GM19240 (cell line): ENCODE measurements at regions not wholly inside any gene's neighbourhood (a gene's known extent, or its start where the extent isn't known, plus 50 kb on each side); places are given as distances from the start of the nearest gene placed in this dataset.

Experiments
- DNase-seq: peaks from one replicate; pipeline ENCODE4 v3.0.0; 2011; ENCODE audit warnings: low spot score; ENCODE audit not compliant: insufficient read length

DNA sequence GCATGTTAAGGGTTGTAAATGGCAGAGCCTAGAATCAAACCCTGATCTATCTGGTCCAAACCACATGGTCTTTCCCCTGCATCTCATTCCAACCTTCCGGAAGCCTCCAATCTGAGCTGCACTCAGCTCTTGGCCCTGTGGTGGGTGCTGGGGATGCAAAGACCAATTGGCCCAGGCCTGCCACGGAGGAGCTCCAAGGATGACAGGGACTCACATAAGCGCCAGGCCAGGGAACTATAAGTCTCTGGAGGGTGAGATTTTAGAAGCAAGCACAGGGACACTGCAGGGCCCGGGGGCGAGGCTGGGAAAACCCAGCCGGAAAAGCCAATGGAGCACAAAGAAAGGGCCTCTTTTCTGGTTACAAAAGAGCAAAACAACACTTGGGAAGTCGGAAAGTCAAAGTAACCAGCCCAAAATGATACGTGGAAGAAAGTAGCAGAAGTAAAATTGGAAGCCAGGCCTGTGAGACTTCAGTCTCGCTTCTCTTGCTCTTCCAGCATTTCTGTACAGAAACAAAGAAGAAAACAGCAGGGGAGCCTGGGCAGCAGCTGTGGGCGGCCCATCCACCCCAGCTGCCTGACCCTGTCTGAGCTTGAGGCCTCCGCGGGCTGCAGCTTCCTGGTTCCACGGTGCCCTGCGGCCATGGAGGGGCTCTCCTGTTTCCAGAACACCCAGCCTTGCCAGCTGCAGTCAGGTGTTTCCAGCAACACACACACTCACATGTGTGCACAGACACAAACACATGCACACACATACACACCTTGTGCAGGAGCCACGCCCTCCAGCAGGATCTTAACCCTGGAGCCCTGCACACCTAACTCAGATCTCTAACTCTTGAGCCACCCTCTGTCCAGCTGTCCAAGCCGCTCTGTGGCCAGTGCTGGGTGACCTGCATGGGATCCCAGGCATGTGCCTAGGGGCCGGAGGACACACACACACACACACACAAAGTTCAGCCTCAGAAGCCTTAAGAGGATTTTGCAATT, 178.2 kb downstream of the BCL11B start:
- DNase-seq: no peak

GRCh38 chr14:99094901-99095300, 177.1 kb downstream of the BCL11B start:
- no peak for DNase-seq

DNA sequence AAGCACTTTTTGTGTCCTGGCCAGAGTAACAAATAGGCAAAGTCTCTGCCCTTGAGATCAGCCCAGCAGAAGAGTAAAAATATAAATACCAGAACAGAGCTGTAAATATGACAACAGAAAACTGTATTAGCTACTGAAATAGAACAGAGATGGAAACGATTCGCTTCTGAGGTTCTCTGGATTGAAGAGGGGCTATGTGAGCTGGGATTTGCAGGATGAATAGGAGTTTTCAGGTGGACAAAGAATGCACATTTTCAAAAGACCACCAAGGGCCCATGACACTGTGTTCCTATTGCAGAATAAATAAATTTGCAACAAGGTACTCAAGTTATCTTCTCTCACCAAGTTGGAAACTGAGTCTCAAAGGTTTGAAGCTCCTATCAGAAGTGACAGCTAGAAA, 176.6 kb downstream of the BCL11B start:
- DNase-seq: no peak

- no peak for DNase-seq
Observed at GRCh38 chr14:99098199-99098598, 173.8 kb downstream of the BCL11B start.

- DNase-seq: no peak
Observed at GRCh38 chr14:99099051-99099787, 172.8 kb downstream of the BCL11B start.

- no peak for DNase-seq
Observed at GRCh38 chr14:99100497-99101270, 171.3 kb downstream of the BCL11B start.

GRCh38 chr14:99101855-99102461, 170.0 kb downstream of the BCL11B start:
- no peak for DNase-seq

GRCh38 chr14:99116741-99117295, 155.2 kb downstream of the BCL11B start:
- no peak for DNase-seq

- DNase-seq: no peak
Observed at GRCh38 chr14:99117671-99118045, 154.3 kb downstream of the BCL11B start.

DNA sequence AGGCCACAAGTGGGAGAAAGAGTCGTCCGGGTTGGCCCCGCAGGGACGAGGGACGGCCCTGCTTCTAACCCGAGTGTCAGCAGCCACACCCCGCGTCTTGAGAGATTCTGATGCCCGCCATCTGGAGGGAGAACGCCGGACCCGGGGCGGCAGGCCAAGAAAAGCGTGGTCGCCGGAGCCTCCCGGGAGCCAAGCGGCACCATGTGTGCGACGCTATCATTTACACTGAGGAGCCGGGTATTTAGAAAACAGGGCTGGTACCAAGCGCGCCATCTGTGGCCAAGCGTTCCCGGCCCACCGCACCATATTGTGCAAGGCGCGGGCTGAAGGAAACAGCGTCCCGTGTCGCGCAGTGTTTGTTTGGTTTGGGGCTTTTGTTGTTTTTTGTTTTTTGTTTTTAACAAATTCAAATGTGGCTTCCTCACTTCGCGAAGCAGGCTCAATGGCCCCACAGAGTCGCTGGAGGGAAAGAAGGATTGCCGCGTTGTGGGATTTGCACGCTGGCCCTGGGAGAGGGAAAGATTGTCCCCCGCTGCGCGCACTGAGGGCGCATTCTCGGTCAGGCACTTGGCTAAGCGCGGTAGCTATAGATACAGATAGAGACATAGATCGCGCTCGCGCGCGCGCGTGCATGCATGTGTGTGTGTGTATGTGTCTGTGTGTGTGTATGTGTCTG, 153.8 kb downstream of the BCL11B start:
- no peak for DNase-seq

DNA sequence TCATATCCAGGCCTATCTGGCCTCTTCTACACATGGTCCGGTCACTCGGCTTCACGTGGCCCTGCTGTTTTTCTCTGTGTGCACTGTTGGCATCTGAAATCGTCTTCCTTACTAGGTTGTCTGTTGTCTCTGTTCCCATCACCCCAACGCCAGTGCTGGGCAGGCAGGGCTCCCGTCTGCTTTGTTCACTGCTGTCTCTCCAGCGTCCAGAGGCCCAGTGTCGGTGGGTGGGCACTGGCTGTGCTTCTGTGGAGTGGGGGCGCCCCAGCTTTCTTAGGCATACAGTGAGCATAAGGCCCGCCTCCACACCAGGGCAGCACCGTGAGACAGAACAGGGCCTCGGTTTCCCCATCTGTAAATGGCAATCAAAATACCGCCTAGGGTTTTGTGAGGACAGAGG, 153.1 kb downstream of the BCL11B start:
- DNase-seq: no peak
